ENCODE measurements at regions not wholly inside any gene's neighbourhood (a gene's known extent, or its start where the extent isn't known, plus 50 kb on each side); places are given as distances from the start of the nearest gene placed in this dataset.

DNA sequence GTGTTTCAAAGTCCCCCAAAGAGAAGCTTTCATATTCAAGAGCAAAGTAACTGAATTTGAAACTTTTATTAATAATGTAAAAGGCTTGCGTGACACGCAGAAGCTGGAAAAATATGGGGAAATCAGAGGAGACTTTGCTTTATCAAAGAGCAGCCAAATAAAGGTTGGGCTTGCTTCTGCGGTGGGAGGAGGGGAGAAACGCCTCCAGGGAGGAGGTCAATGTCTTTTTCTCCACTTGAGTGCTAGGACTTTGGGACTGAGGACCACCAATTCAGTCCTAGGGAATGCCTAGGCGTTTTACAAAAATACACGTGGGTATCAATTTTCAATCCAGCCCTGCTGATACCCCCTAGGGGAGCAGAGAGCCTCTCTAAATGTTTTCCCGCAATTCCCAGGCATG, 60.9 kb upstream of the FZD10 start:
- DNase-seq (ENCODE audit: low read depth) = no peak

DNA sequence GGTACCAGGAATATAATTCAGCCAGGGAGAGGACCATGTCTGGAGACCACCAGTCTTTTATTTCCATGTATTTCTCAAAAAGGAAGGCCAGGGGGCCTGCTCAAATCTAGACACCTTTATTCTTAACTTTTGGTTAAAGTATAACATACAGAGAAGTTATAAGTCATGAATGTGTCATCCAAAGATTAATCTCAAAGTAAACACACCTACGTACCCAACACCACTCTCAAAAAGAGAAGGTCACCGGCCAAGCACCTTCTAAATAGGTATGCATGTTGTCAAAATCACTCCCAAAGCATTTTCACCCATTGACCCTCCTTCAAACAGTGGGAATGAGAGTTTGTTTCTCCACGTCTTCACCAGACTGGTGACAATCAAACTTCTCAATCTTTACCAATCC, 60.0 kb upstream of the FZD10 start:
- DNase-seq (ENCODE audit: low read depth) = no peak

DNA sequence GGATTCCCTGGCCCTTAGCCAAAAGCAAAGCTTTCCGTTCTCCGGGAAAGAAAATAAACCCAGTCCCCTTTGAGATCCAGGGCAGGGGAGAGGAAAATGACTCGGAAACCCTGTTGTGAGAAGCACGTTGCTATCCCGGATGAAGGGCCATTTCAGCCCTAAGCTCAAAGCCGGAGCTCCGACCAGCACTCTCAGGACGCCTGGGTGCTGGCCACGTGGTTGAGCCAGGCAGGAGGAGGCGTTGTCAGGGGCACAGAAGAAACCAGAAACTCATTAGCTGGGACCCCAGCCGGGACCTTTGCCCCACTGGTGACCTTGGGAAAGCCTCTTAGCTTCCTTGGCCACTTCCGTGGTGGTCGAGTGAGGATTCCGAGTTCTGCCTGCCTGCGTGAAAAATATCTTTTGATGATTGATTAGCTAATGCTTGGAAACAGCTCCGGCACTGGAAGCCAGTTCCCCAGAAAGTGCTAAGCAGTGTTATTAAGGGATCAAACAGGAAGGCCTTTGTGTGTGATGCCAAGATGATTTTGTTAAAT, 57.6 kb upstream of the FZD10 start:
- DNase-seq (ENCODE audit: low read depth) = no peak

DNA sequence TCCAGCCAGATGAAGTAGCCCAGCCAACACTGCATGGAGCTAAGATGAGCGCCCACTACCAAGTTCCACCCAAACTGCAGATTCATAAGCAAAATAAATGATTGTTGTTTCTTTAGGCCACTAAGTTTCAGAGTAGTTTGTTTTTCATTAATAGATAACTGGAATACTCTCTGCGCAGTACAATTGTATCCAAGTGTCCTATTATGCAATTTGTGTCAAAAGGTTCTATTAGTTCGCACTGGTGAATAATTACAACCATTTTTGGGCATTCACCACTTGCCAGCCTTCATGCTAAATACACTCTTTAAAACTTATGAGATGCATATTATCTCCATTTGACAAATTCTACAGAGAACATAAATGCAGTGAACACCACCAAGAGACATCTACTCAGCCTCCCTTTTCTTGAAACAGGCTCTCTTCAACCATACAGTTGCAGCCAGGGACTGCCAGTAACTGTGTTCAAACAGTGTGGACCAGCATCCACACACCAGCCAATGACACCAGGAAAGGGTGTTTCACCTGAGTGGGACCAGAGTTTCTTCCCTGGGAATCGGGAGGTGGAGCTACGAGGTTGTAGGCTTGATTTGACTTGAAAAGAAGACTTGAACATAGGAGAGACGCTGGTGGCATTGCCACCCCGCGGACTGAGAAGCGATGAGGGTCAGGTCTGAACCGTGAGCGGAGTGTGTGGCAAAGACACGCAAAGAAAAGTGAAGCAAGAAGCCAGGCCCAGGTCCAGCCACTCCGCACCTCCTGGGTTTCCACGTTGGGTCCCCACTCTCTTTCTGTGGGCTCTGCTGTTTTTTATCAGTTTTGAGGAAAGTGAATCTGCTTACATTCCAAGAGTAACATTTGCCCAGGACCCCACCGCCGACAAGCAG, 53.0 kb upstream of the FZD10 start:
- no peak for DNase-seq (ENCODE audit: low read depth)

DNA sequence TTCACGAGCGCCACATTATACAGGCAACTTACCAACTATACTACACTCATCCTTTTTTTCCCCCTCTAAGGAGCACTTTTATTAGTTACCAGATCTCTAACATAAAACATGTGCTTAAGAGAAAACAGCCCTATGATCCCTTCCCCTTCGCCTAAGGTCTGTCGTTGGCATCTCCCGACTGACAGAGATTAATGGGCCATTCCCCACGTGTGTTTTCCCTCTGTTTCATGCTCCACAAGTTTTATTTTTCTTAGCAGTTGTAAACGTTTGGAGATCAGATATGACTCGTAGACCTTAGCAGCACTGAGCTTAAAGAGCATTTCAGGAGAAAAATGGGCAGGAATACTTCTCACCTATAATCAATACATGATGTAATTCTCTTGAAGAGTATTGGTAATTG, 51.4 kb upstream of the FZD10 start:
- DNase-seq (ENCODE audit: low read depth) = no peak

DNA sequence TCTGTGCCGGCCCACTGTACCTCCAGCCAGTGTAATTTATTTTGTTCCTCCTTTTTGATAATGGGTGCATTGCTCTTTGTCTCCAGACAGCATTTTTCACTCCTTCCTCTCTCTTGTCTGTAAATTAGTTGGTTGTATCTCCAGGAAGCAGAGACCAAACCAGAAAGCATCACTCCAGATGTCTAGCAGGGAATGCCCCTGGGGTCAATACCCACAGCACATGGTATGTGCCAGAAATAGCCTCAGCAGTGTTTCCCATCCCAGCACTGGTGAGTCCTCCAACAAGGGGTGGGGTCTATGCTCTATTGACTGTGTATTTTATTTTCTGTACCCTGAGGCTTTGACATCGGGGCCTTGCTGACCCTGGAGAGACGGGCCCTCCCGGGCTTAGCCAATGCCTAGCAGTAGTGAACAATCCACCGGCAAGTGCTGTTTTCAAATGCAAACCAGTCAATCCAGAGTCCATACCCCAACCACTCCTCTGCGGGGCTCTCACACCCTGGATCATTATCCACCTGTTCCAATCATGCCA, 50.2 kb upstream of the FZD10 start:
- no peak for DNase-seq (ENCODE audit: low read depth)

Measured in HT1080 (cell line).